ENCODE measurements at regions not wholly inside any gene's neighbourhood (a gene's known extent, or its start where the extent isn't known, plus 50 kb on each side); places are given as distances from the start of the nearest gene placed in this dataset.
A peak's percentile ranks its signal among the peaks of the same experiment; 100 is the strongest.

- DNase-seq, result no peak
Observed at GRCh38 chr2:176471949-176472348, 202.7 kb downstream of the MTX2 start.

DNA sequence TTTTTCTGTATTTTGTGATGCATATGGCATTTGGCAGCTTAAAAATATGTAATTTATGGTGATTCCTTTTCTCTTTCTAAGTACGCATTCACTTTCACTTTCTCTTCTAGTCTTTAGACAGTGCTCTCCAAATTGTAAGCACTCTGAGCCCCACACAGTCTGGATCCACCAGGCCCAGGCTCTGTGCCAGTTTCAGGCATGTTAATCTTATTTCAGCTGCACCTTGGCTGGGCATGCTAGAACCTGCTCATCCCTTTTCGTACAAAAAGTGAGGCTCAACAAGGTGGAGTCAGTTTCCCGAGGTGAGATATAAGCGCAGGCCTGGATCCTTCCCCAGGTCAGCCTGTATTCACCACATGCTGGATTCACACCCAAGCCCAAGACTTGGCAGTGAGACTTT is 203.9 kb downstream of the MTX2 start:
- no peak for DNase-seq

DNA sequence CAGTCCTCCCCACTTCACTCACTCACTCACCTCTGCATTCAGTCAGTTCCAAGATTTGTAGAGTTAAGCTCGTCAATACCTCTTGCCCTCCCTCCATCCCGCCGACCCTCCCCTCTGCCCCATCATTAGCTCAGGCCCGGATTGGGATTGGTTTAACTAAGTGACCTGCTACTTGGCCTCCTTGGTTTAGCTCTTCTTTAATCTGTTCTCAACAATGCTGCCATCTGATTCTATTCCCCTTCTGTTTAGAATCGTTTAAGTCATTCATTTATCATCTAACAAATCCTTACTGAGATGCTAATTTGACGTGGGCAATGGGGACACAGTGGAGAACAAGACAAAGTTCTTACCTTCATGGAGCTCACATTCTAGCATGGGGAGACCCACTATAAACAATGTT is 204.6 kb downstream of the MTX2 start:
- DNase-seq, result no peak

- no peak for DNase-seq
Observed at GRCh38 chr2:176477336-176477735, 208.1 kb downstream of the MTX2 start.

DNA sequence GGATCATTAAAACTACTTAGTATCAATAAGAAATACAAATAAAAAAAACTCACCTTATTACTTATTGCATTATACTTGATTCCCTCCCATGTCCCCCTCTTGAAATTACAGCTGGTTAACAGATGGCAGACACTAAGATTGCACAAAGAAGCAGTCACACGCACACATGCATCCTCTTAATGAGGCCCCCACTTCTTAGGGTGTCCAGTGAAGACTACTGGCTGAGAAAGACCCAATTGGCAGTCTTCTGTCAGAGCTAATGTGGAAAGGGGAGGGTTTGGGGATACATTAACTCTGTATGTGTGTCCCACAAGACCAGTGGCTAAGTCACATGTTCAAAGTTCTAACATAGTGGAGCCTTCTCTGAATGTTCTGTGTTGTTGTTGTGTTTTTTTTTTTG is 210.7 kb downstream of the MTX2 start:
- DNase-seq, result no peak

GRCh38 chr2:176482107-176482506 is 212.9 kb downstream of the MTX2 start:
- DNase-seq, result no peak

DNA sequence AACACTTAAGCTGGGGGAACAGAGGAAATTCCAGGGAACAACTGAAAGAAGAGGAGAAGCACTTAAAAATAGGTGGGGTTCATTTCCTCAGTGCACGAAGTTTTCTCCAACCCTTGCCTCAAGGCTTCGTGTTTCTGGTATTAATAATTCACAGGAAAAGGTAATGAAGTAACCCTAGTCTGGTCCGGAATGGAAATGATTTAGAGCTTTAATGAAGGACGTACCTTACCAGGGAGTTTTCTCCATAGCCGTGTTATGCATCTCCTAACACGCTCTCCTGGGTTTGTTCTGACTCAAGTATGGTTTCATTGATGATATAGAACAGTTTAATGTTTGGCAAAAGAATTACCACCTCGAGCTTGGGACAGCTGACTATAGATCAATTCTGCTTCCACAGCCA is 214.2 kb downstream of the MTX2 start:
- DNase-seq, result no peak

GRCh38 chr2:176483901-176484568 is 214.8 kb downstream of the MTX2 start:
- DNase-seq, result no peak

DNA sequence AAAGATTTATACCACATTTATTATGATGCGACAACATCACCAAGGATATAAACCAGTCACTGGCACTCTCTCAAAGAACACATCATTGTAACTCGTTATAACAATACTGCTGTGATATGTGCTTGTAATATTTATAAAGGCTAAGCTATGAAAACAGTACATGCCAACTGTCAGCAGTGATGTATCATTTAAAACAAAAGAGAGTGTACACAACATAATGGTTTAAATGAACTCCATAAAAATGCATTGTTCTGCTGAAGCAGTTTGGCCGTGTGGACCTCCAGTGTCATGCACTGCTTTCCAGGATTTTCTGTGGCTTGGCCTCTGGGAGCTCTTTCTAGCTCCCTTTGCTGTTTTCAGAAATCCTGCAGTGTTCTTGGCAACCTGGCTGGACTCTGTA is 215.6 kb downstream of the MTX2 start:
- DNase-seq, result no peak

DNA sequence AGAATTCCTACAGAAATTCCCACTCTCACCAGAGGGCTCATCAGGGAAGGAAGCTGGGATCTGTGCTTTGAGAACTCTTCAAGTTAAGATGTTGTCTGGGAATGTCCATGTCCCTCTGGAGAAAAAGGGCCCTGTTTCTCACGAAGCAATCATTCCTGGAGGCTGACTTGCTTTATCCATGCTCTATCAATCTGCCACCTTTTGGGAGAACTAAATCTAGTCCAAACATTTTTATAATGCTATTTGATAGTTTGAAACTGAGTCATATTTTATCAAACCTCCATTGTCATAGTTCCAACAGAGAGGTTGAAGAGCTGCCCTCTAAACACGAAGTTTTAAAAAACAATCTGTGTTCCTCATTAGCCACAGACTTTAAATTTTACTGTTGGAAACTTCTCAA is 219.2 kb downstream of the MTX2 start:
- no peak for DNase-seq

- no peak for DNase-seq
Observed at GRCh38 chr2:176490061-176490861, 221.0 kb downstream of the MTX2 start.

GRCh38 chr2:176491172-176491904 is 222.1 kb downstream of the MTX2 start:
- DNase-seq, result no peak

DNA sequence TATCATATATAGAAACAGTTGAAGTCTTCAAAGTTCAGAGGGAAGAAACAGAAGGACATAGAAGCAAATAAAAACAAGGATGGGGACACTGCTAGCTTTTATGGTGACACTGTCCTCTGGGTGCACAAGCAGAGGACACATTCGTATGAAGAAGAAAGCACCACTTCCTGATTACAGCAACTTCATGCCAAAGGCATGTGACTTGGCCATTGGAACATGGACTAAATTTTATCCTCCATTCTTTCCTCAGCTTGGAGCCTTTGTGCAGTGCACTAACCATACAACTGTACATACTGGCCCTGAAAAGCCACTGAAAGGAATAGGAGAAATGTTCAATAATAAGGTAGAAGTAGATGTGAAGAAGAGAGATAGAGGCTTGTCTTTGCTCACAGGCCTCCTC is 223.3 kb downstream of the MTX2 start:
- no peak for DNase-seq

- no peak for DNase-seq
Observed at GRCh38 chr2:176493226-176493825, 224.1 kb downstream of the MTX2 start.

DNA sequence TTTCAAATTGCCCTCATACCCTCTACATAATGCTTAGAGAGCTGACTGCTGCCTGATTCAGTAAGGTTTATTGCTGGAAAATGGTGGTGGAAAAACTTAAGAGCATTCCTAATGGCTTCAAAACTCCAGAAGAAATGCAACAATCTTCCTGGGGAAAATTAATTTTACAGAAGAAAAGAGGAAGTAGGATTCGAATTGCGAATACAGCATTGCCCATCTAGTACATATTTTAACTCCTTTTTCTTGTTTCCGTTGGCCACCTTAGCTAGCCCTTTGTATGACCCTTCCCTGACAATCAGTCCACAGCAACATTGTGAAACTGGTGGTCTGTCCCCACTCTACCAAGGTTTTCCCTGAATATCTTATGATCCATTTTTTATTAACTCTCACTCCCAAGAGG is 224.7 kb downstream of the MTX2 start:
- no peak for DNase-seq

- DNase-seq, result peak; percentile 33 to 35
Observed at GRCh38 chr2:176494949-176495353, 225.7 kb downstream of the MTX2 start.

GRCh38 chr2:176495826-176496225 is 226.6 kb downstream of the MTX2 start:
- DNase-seq, result no peak

GRCh38 chr2:176496761-176497160 is 227.5 kb downstream of the MTX2 start:
- DNase-seq, result peak; percentile 21 to 27

GRCh38 chr2:176500901-176501300 is 231.7 kb downstream of the MTX2 start:
- DNase-seq, result no peak

GRCh38 chr2:176501617-176502016 is 232.4 kb downstream of the MTX2 start:
- no peak for DNase-seq

DNA sequence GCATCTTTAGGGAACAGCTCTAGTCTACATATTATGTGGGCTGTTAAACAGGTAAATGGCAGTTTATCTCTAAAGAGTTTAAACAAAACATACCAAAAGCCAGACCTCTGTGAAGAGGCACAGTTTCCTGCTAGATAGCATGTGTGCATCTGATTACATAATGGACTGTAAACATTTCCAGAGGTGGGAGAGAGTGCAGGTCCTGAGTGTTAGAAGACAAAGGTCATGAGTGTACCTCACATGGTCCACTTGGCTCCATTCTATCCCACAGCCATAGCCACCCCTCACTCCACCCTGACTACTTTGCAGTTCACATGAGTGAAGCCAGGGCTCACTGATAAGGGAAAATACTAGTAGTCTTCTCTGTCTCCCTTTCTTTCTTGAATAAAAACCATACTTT is 233.4 kb downstream of the MTX2 start:
- no peak for DNase-seq

GRCh38 chr2:176503776-176504175 is 234.5 kb downstream of the MTX2 start:
- no peak for DNase-seq

DNA sequence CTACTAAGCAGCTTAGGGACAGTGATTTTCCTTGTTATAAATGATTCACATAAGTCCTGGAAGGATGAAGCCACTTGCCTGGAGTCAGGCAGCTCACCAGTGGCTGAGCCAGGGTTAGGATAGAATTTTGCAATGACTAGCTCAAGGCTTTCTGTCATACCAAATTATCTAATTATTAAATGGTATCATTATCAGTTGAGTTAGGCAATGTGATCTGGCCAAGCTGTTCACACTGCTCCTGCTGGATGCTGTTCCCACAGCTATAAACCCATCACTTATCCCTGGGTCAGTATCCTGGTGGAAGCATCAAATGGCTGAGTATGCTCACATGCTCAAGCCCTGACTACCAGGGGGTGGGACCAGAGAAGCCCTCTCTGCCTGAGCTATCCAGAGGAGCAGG is 235.2 kb downstream of the MTX2 start:
- DNase-seq, result no peak

- no peak for DNase-seq
Observed at GRCh38 chr2:176507786-176508185, 238.5 kb downstream of the MTX2 start.

Data from inflammatory macrophage treated with lipopolysaccharide for 1 hour (primary cell).